Memory B cell (primary cell): ENCODE measurements at regions not wholly inside any gene's neighbourhood (a gene's known extent, or its start where the extent isn't known, plus 50 kb on each side); places are given as distances from the start of the nearest gene placed in this dataset.

ENCODE experiments used
- ATAC-seq: fragments of 150-1000 bp; cut with Tn5 transposase; 2 replicates; pipeline ENCODE4 v1.10.0; 2021; ENCODE audit warnings: low read depth, mild to moderate bottlenecking, moderate library complexity
- DNase-seq, 2 donors: peaks; one replicate each; pipeline ENCODE4 v3.0.0; 2022; ENCODE audit warnings: low spot score in 2 of 2
- H3K27ac Mint-ChIP-seq: one replicate; pipeline ENCODE4 v1.8.0; 2022; ENCODE audit warnings: mild to moderate bottlenecking, moderate library complexity, mixed read lengths
- H3K27me3 Mint-ChIP-seq: one replicate; pipeline ENCODE4 v1.8.0; 2022; ENCODE audit warnings: mixed read lengths
- H3K36me3 Mint-ChIP-seq: one replicate; pipeline ENCODE4 v1.8.0; 2022; ENCODE audit warnings: mild to moderate bottlenecking, mixed read lengths
- H3K4me1 Mint-ChIP-seq: one replicate; pipeline ENCODE4 v1.8.0; 2022; ENCODE audit warnings: mixed read lengths
- H3K4me3 Mint-ChIP-seq: one replicate; pipeline ENCODE4 v1.8.0; 2022; ENCODE audit warnings: mild to moderate bottlenecking, moderate library complexity, mixed read lengths
- H3K9me3 Mint-ChIP-seq: one replicate; pipeline ENCODE4 v1.8.0; 2022; ENCODE audit warnings: mixed read lengths

DNA sequence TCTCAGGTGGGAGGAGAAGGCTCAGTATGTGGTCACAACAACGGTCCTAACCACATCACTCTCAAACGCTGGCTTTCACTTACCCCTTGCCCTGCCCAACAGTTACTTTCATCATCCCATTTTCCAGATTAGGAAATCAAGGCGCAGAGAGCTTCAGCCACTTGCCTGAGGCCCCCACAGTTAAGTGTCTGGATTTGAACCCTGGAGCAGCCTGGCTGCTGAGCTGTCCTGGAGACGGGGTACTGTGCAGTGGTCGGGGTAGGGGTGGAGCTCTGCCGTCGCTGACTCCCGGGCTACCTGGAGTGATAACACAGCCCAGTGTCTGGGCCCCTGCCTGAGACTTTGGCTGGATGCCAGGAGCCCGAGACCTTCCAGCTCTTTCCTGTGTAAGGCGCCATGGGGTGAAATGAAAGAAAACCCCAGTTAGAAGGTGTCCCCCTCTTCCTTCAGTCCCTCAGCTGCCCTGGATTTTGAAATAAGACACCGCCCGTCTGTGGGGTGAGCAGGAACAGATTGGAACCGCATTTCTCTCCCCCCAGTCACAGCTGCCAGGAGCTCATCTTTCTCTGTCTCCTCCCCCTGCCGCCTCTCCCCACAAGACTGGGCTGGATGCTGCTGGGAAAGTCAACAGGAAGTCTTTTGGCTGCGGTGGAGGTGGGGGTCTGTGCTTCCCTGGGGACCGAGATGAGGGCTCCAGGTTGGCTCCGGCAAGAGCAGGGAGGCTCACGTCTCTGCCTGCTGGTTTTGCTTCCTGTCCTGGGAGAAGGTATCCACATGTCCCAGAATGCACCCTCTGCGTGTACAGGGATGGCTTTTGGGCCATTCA, 280.2 kb downstream of the SEC14L1 start:
- Mint-ChIP-seq H3K4me1 (peaks cover 14% of the 10 kb centered on the region), H3K27me3 (no peaks in the 10 kb centered on the region), H3K4me3 (peak overlapping the region; percentile 64), H3K27ac (peak overlapping the region; percentile 31), H3K9me3 (no peaks in the 10 kb centered on the region), H3K36me3 (no peaks in the 10 kb centered on the region)
- ATAC-seq (peak; percentile 65), DNase-seq (no peak)

DNA sequence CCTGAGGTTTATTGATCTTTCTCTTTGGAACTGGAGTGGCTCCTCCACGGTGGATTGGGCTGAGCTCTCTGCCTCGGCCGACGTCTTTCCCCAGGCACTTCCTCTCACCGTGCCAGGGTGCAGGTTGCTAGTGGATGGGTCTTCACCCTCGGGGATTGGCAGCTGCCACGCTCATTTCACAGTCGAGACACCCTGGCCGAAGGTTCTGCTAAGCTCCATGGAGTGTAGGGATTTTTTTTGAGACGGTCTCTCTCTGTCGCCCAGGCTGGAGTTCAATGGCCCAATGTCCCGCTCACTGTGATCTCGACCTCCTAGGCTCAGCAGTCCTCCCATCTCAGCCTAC, 280.8 kb downstream of the SEC14L1 start:
- ATAC-seq (peak; percentile 59), DNase-seq (no peak)
- Mint-ChIP-seq H3K27ac (peak overlapping the region; percentile 22), H3K9me3 (no peaks in the 10 kb centered on the region), H3K4me1 (peaks cover 17% of the 10 kb centered on the region), H3K36me3 (no peaks in the 10 kb centered on the region), H3K4me3 (peak overlapping the region; percentile 64), H3K27me3 (no peaks in the 10 kb centered on the region)

DNA sequence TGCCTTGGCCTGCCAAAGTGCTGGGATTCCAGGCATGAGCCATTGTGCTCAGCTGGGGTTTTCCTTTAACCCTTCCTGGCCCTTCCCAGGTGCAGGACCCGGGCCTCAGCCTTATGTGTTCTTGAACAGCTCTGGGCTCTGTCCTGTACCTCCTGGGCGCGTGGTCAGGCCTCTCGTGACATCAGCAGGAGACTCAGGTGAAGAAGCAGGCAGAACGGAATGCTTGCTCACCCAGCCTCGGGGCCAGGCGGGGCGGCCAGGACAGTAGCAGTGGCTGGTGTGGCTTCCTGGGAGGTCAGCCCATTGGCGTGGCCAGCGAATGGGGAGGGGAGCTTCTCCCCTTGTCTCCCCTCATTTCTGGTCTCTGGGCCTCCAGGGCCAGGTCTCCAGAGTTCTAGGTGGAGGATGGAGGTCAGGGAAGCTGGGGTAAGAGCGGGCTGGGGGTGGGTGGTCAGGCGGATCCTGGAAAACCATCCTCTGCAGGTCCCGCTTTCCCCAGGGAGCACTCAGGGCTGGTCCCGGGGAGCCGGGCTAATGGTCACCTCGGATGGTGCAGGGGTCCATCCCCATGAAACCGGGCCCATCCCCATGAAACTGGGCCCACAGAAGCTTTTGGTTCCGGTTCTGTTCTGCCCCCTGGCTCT, 281.5 kb downstream of the SEC14L1 start:
- DNase-seq, result no peak
- peaks cover 23% of the 10 kb centered on the region for H3K4me1 Mint-ChIP-seq
- no peaks in the 10 kb centered on the region for H3K9me3 Mint-ChIP-seq
- no peaks in the 10 kb centered on the region for H3K27me3 Mint-ChIP-seq
- no peaks in the 10 kb centered on the region for H3K36me3 Mint-ChIP-seq
- no peak overlapping the region for H3K27ac Mint-ChIP-seq
- no peak for ATAC-seq
- no peak overlapping the region for H3K4me3 Mint-ChIP-seq

- Mint-ChIP-seq H3K36me3 (no peaks in the 10 kb centered on the region), H3K4me1 (peaks cover 26% of the 10 kb centered on the region), H3K27ac (no peak overlapping the region), H3K4me3 (no peak overlapping the region), H3K27me3 (no peaks in the 10 kb centered on the region), H3K9me3 (no peaks in the 10 kb centered on the region)
- ATAC-seq, result no peak
- DNase-seq, result no peak
Observed at GRCh38 chr17:77422748-77423113, 282.0 kb downstream of the SEC14L1 start.

GRCh38 chr17:77423589-77424451, 283.1 kb downstream of the SEC14L1 start:
- DNase-seq (no peak), ATAC-seq (no peak)
- H3K27ac Mint-ChIP-seq, result no peak overlapping the region
- no peaks in the 10 kb centered on the region for H3K36me3 Mint-ChIP-seq
- H3K4me1 Mint-ChIP-seq, result peaks cover 35% of the 10 kb centered on the region
- H3K9me3 Mint-ChIP-seq, result no peaks in the 10 kb centered on the region
- H3K27me3 Mint-ChIP-seq, result no peaks in the 10 kb centered on the region
- no peak overlapping the region for H3K4me3 Mint-ChIP-seq

- peaks cover 43% of the 10 kb centered on the region for H3K4me1 Mint-ChIP-seq
- H3K27me3 Mint-ChIP-seq, result no peaks in the 10 kb centered on the region
- ATAC-seq (no peak), DNase-seq (no peak)
- no peak overlapping the region for H3K4me3 Mint-ChIP-seq
- H3K27ac Mint-ChIP-seq, result no peak overlapping the region
- no peaks in the 10 kb centered on the region for H3K9me3 Mint-ChIP-seq
- H3K36me3 Mint-ChIP-seq, result no peaks in the 10 kb centered on the region
Observed at GRCh38 chr17:77424585-77425344, 284.0 kb downstream of the SEC14L1 start.

- ATAC-seq (no peak), DNase-seq (no peak)
- Mint-ChIP-seq H3K36me3 (no peaks in the 10 kb centered on the region), H3K27me3 (no peaks in the 10 kb centered on the region), H3K4me3 (no peak overlapping the region), H3K4me1 (peaks cover 49% of the 10 kb centered on the region), H3K9me3 (no peaks in the 10 kb centered on the region), H3K27ac (no peak overlapping the region)
Observed at GRCh38 chr17:77425348-77425747, 284.6 kb downstream of the SEC14L1 start.

DNA sequence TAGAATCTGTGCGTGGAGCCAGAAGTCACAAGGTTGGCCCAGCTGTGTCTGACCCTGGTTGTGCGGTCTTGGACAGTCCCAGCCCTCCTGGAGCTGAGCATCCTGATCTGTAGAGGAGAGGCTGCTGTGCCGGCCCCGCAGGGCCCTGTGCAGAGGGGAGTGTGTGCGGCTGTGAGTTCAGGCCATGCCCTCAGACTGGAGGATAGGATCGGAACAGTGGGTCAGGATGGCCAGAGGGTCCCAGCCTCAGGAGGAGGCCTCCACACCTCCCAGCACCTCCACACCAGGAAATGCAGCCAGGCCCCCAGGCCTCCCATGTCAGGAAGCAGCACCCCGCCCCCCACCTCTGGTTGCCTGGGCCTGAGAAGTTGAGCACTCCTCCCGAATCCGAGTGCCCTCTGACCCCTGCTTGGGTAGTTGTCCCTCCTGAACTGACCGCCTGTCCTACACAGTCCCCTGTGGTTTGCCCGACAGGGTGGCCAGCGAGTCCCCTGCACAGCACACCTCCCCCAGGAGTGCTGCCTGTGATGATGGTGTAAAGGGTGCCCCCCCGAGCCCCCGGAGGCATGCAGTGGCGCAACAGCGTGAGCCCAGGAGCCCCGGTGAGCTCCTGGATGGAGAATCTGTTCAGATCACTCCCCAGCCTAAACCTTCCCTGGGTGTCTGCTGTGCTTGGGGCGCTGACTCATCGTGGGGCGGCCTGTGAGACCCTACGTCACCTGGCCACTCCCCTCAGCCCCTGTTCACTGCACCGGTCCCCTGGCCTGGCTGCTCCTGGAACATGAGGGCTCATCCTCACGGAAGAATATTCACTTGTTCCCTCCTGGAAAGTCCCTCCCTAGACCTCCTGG, 285.2 kb downstream of the SEC14L1 start:
- H3K27me3 Mint-ChIP-seq, result no peaks in the 10 kb centered on the region
- H3K4me1 Mint-ChIP-seq, result peaks cover 50% of the 10 kb centered on the region
- no peak overlapping the region for H3K4me3 Mint-ChIP-seq
- H3K9me3 Mint-ChIP-seq, result no peaks in the 10 kb centered on the region
- peak overlapping the region; percentile 87 for H3K27ac Mint-ChIP-seq
- DNase-seq, result no peak
- no peak for ATAC-seq
- H3K36me3 Mint-ChIP-seq, result no peaks in the 10 kb centered on the region

- DNase-seq (no peak), ATAC-seq (no peak)
- Mint-ChIP-seq H3K27ac (peak overlapping the region; percentile 87), H3K27me3 (no peaks in the 10 kb centered on the region), H3K36me3 (no peaks in the 10 kb centered on the region), H3K9me3 (no peaks in the 10 kb centered on the region), H3K4me3 (no peak overlapping the region), H3K4me1 (peaks cover 44% of the 10 kb centered on the region)
Observed at GRCh38 chr17:77426676-77427386, 286.1 kb downstream of the SEC14L1 start.

- H3K27me3 Mint-ChIP-seq, result no peaks in the 10 kb centered on the region
- DNase-seq, result no peak
- no peak overlapping the region for H3K4me3 Mint-ChIP-seq
- no peaks in the 10 kb centered on the region for H3K36me3 Mint-ChIP-seq
- no peak for ATAC-seq
- no peak overlapping the region for H3K27ac Mint-ChIP-seq
- H3K4me1 Mint-ChIP-seq, result peaks cover 48% of the 10 kb centered on the region
- no peaks in the 10 kb centered on the region for H3K9me3 Mint-ChIP-seq
Observed at GRCh38 chr17:77427391-77427991, 286.7 kb downstream of the SEC14L1 start.

GRCh38 chr17:77428020-77428748, 287.4 kb downstream of the SEC14L1 start:
- Mint-ChIP-seq H3K27me3 (no peaks in the 10 kb centered on the region), H3K27ac (peak overlapping the region; percentile 87), H3K36me3 (no peaks in the 10 kb centered on the region), H3K4me3 (peak overlapping the region; percentile 64), H3K9me3 (no peaks in the 10 kb centered on the region), H3K4me1 (peaks cover 48% of the 10 kb centered on the region)
- ATAC-seq (peak; percentile 79), DNase-seq (peak in 1 of 2 donors; percentile 52)
